Testis (tissue), 2 donors: ENCODE measurements at regions not wholly inside any gene's neighbourhood (a gene's known extent, or its start where the extent isn't known, plus 50 kb on each side); places are given as distances from the start of the nearest gene placed in this dataset.

Experiments used
- DNase-seq: peaks from one replicate; pipeline ENCODE4 v3.0.0-alpha.2; 2019
- H3K27ac ChIP-seq, 2 donors: fragments of 200-600 bp; sonication (generic); one replicate each; pipeline ENCODE4 v1.5.1; 2019
- H3K27me3 ChIP-seq: fragments of 200-600 bp; sonication (generic); one replicate; pipeline ENCODE4 v1.5.1; 2019
- H3K36me3 ChIP-seq: fragments of 200-600 bp; sonication (generic); one replicate; pipeline ENCODE4 v1.5.1; 2017; ENCODE audit warnings: low read depth; ENCODE audit errors: missing control alignments
- H3K4me1 ChIP-seq: fragments of 200-600 bp; sonication (generic); one replicate; pipeline ENCODE4 v1.5.1; 2019
- H3K4me3 ChIP-seq, 2 donors: fragments of 200-600 bp; sonication (generic); one replicate each; pipeline ENCODE4 v1.5.1; 2017 to 2019
- H3K9me3 ChIP-seq: fragments of 200-600 bp; sonication (generic); one replicate; pipeline ENCODE4 v1.5.1; 2017
- CTCF ChIP-seq, 3 experiments: fragments of 450-650 bp in 2 of 3; fragments of 200-600 bp in 1 of 3; sonication (generic) in 1 of 3; IDR thresholded peaks; one replicate each; pipeline ENCODE4 v1.5.1; 2016 to 2019; ENCODE audit warnings: antibody characterized with exemption in 3 of 3, mild to moderate bottlenecking in 2 of 3, moderate library complexity in 1 of 3
- POLR2A ChIP-seq: fragments of 450-650 bp; IDR thresholded peaks from one replicate; pipeline ENCODE4 v1.6.1; 2017; ENCODE audit warnings: antibody characterized with exemption, mild to moderate bottlenecking, moderate library complexity
- WGBS, 2 donors: methylation state at CpG; one replicate each; pipeline ENCODE4 v1.1.5; 2018; 5-methylcytosine and 5-hydroxymethylcytosine counted together
- intact Hi-C: fragments of 100-400 bp; cut with DNase I; formaldehyde crosslinking; loops from one replicate; pipeline ENCODE4 v1.15.1; 2023; ENCODE audit warnings: low total_unique reads

DNA sequence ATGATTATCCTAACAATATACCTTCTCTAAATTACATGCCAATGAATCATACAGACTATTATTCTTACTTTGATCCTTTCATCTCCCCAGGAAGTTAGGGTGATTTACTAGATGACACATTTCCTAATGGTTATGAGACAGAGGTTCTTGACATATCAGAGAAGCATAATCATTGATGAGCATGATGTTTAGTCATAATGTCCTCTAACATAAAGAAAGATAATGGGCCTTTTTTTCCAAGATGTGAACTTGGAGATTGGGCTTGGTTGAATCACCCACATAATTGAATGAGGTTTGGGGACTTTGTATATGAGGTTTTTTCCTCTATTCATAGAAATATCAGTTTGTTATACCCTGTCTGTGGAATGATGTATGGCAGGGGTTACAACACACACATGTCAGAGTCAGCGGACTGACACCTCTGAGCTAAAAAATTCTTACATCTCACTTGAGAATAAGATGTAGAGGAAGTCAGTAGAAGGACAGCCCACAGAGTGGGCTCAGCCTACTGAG is 69.7 kb upstream of the DCBLD2 start:
- DNase-seq = no peak
- intact Hi-C loops = no loop called here
- H3K27me3 ChIP-seq = no peaks in the 10 kb centered on the region
- no peaks in the 10 kb centered on the region for H3K4me1 ChIP-seq
- no peak for TF ChIP-seq CTCF (IDR thresholded peaks at IDR 0.05)
- TF ChIP-seq POLR2A = no peak
- no peaks in the 10 kb centered on the region for H3K9me3 ChIP-seq
- 92 to 95% methylated on average over 1 of the region's 1 CpG for WGBS, 2 donors
- no peak overlapping the region for H3K27ac ChIP-seq
- H3K4me3 ChIP-seq = no peak overlapping the region
- H3K36me3 ChIP-seq = no peaks in the 10 kb centered on the region

DNA sequence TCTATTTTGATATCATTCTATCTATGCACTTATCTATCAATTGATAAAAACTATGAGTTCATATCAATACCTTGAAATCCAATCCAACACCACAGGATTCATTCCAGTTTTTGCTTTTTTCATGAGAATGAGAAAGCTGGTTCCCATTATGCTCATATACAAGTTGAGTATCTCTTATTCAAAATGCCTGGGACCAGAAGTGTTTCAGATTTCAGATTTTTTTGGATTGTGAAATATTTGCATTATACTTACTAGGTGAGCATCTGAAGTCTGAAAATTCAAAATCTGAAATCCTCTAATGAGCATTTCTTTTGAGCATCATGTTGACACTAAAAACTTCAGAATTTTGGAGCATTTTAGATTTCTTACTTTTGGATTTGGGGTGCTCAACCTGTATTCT is 67.8 kb upstream of the DCBLD2 start:
- no peaks in the 10 kb centered on the region for H3K27me3 ChIP-seq
- no peaks in the 10 kb centered on the region for H3K9me3 ChIP-seq
- H3K4me1 ChIP-seq = no peaks in the 10 kb centered on the region
- intact Hi-C loops = no loop called here
- TF ChIP-seq POLR2A = no peak
- no peak for TF ChIP-seq CTCF (IDR thresholded peaks at IDR 0.05)
- no peak for DNase-seq
- H3K36me3 ChIP-seq = no peaks in the 10 kb centered on the region
- no peak overlapping the region for H3K27ac ChIP-seq
- no peak overlapping the region for H3K4me3 ChIP-seq

DNA sequence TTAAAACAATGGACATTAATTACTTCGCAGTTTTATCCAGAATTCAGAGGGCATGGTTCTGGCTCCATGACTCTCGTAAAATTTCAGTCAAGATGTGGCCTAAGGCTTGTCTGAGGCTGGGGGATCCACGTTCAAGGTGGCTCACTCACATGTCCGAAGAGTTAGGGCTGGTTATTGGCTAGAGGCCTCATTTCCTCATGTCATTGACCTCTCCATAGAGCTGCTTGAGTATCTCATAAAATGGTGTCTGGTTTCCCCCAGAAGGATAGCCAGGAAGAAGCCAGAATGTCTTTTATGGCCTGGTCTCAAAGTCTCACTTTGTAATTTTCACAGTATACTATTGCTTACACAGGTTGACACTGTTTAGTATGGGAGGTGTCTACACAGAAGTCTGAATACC is 67.3 kb upstream of the DCBLD2 start:
- Histone ChIP-seq H3K36me3 (no peaks in the 10 kb centered on the region), H3K4me1 (no peaks in the 10 kb centered on the region), H3K27ac (no peak overlapping the region), H3K27me3 (no peaks in the 10 kb centered on the region), H3K9me3 (no peaks in the 10 kb centered on the region), H3K4me3 (no peak overlapping the region)
- intact Hi-C loops = no loop called here
- no peak for TF ChIP-seq CTCF (IDR thresholded peaks at IDR 0.05)
- no peak for TF ChIP-seq POLR2A
- DNase-seq = no peak
- 83 to 90% methylated on average over 4 of the region's 4 CpGs for WGBS, 2 donors

GRCh38 chr3:98968347-98968746 is 66.9 kb upstream of the DCBLD2 start:
- no peaks in the 10 kb centered on the region for H3K9me3 ChIP-seq
- TF ChIP-seq CTCF (IDR thresholded peaks at IDR 0.05) (no peak), POLR2A (no peak)
- H3K4me1 ChIP-seq = no peaks in the 10 kb centered on the region
- H3K27me3 ChIP-seq = no peaks in the 10 kb centered on the region
- intact Hi-C loops = no loop called here
- no peak overlapping the region for H3K27ac ChIP-seq
- H3K36me3 ChIP-seq = no peaks in the 10 kb centered on the region
- H3K4me3 ChIP-seq = no peak overlapping the region
- no peak for DNase-seq

DNA sequence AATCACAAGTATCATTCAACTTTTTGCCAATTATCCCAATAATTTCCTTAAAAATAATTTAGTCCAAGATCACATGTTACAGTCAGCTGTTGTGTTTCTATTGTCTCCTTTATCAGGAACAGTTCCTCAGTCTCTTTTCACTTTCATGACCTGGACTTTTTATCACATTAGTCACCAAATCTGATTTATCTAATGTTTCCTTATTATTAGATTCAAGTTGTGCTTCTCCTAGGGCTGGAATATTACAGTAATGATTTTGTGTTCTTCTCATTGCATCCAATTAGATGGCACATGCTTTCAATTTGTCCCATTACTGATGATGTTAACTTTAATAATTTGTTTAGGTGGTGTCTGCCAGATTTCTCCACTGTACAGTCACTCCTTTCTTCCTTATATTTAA is 66.3 kb upstream of the DCBLD2 start:
- intact Hi-C loops = no loop called here
- Histone ChIP-seq H3K27ac (no peak overlapping the region), H3K9me3 (no peaks in the 10 kb centered on the region), H3K27me3 (no peaks in the 10 kb centered on the region), H3K4me3 (no peak overlapping the region), H3K36me3 (no peaks in the 10 kb centered on the region), H3K4me1 (no peaks in the 10 kb centered on the region)
- DNase-seq = no peak
- TF ChIP-seq POLR2A = no peak
- TF ChIP-seq CTCF (IDR thresholded peaks at IDR 0.05) = no peak
